ENCODE measurements at regions not wholly inside any gene's neighbourhood (a gene's known extent, or its start where the extent isn't known, plus 50 kb on each side); places are given as distances from the start of the nearest gene placed in this dataset.

GRCh38 chr4:159483782-159484741, 381.2 kb downstream of the RAPGEF2 start:
- no peak for TF ChIP-seq CTCF (IDR thresholded peaks at IDR 0.05)
- TF ChIP-seq POLR2A (IDR thresholded peaks at IDR 0.05), result no peak
- no peak for TF ChIP-seq EP300 (IDR thresholded peaks at IDR 0.05)
- no peak for TF ChIP-seq POLR2AphosphoS5 (IDR thresholded peaks at IDR 0.05)

All from sigmoid colon (tissue), 4 donors.